Breast epithelium (tissue), 3 donors: ENCODE measurements at regions not wholly inside any gene's neighbourhood (a gene's known extent, or its start where the extent isn't known, plus 50 kb on each side); places are given as distances from the start of the nearest gene placed in this dataset.

Experiments used
- POLR2AphosphoS5 ChIP-seq, 3 donors: sonication (generic); formaldehyde crosslinking; IDR thresholded peaks; one replicate each; pipeline ENCODE4 v1.6.1; 2017; ENCODE audit warnings: antibody characterized with exemption in 3 of 3
- TF ChIP-seq, protein P1 (sequence below), 3 donors: fragments of 450-650 bp; IDR thresholded peaks; one replicate each; pipeline ENCODE4 v1.5.1; 2016 to 2017; ENCODE audit warnings: antibody characterized with exemption in 3 of 3, mild to moderate bottlenecking in 3 of 3, moderate library complexity in 3 of 3

DNA sequence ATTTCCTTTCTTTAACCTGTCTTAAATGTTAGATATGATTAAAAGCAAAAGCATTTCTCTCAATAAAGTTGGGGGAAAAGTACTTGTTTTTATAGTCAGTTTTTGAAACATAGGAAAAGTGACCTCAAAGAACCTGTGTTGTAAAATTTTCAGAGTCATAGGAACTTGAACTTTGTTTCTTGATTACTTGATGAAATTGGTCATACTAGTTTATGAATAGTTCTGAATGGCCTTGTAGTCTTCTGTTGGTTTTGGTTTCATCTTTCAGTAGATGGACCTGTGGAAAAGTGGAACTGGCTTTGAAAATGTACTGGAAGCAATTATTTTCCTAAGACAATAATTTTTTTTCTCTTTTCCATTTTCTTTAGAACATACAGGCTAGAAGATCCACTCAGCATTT lies 222.2 kb upstream of the NUDT6 start:
- TF ChIP-seq, protein P1, sequence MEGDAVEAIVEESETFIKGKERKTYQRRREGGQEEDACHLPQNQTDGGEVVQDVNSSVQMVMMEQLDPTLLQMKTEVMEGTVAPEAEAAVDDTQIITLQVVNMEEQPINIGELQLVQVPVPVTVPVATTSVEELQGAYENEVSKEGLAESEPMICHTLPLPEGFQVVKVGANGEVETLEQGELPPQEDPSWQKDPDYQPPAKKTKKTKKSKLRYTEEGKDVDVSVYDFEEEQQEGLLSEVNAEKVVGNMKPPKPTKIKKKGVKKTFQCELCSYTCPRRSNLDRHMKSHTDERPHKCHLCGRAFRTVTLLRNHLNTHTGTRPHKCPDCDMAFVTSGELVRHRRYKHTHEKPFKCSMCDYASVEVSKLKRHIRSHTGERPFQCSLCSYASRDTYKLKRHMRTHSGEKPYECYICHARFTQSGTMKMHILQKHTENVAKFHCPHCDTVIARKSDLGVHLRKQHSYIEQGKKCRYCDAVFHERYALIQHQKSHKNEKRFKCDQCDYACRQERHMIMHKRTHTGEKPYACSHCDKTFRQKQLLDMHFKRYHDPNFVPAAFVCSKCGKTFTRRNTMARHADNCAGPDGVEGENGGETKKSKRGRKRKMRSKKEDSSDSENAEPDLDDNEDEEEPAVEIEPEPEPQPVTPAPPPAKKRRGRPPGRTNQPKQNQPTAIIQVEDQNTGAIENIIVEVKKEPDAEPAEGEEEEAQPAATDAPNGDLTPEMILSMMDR (IDR thresholded peaks at IDR 0.05) = no peak
- TF ChIP-seq POLR2AphosphoS5 (IDR thresholded peaks at IDR 0.05) = no peak
